Stimulated activated CD4-positive, alpha-beta T cell treated with anti-CD3 and anti-CD28 coated beads, Interleukin-1b, Interleukin-23, amount 100 ng/mL, for 48 hours (primary cell): ENCODE measurements at regions not wholly inside any gene's neighbourhood (a gene's known extent, or its start where the extent isn't known, plus 50 kb on each side); places are given as distances from the start of the nearest gene placed in this dataset.

Source experiments
- DNase-seq: peaks from one replicate; pipeline ENCODE4 v3.0.0-alpha.2; 2020

GRCh38 chr4:44914748-44915147 is 188.4 kb upstream of the GNPDA2 start:
- no peak for DNase-seq

- no peak for DNase-seq
These were observed 187.9 kb upstream of the GNPDA2 start for GRCh38 chr4:44914223-44914622.

- DNase-seq, result no peak
These were observed 186.6 kb upstream of the GNPDA2 start for GRCh38 chr4:44912980-44913379.

GRCh38 chr4:44908565-44908964 is 182.2 kb upstream of the GNPDA2 start:
- no peak for DNase-seq

GRCh38 chr4:44872246-44872645 is 145.9 kb upstream of the GNPDA2 start:
- DNase-seq, result no peak

GRCh38 chr4:44871133-44871532 is 144.8 kb upstream of the GNPDA2 start:
- DNase-seq, result no peak

GRCh38 chr4:44869985-44870384 is 143.6 kb upstream of the GNPDA2 start:
- DNase-seq, result no peak

- no peak for DNase-seq
These were observed 143.0 kb upstream of the GNPDA2 start for GRCh38 chr4:44869222-44869882.

- no peak for DNase-seq
These were observed 135.4 kb upstream of the GNPDA2 start for GRCh38 chr4:44861756-44862155.

GRCh38 chr4:44859477-44859876 is 133.1 kb upstream of the GNPDA2 start:
- DNase-seq, result no peak

GRCh38 chr4:44848466-44848865 is 122.1 kb upstream of the GNPDA2 start:
- DNase-seq, result no peak

GRCh38 chr4:44845993-44846392 is 119.6 kb upstream of the GNPDA2 start:
- no peak for DNase-seq

- DNase-seq, result no peak
These were observed 119.0 kb upstream of the GNPDA2 start for GRCh38 chr4:44845309-44845708.

- DNase-seq, result no peak
These were observed 116.2 kb upstream of the GNPDA2 start for GRCh38 chr4:44842531-44842930.

- DNase-seq, result no peak
These were observed 91.6 kb upstream of the GNPDA2 start for GRCh38 chr4:44817930-44818329.

GRCh38 chr4:44806071-44806470 is 79.7 kb upstream of the GNPDA2 start:
- no peak for DNase-seq

GRCh38 chr4:44804301-44804700 is 77.9 kb upstream of the GNPDA2 start:
- DNase-seq, result no peak

- DNase-seq, result no peak
These were observed 75.0 kb upstream of the GNPDA2 start for GRCh38 chr4:44801384-44801783.

- DNase-seq, result no peak
These were observed 65.5 kb upstream of the GNPDA2 start for GRCh38 chr4:44791831-44792230.

- no peak for DNase-seq
These were observed 50.8 kb upstream of the GNPDA2 start for GRCh38 chr4:44777115-44777514.
